Vagina (tissue), 2 donors: ENCODE measurements at regions not wholly inside any gene's neighbourhood (a gene's known extent, or its start where the extent isn't known, plus 50 kb on each side); places are given as distances from the start of the nearest gene placed in this dataset.
"Not testable (repeated sequence)": the region's sequence is repeated elsewhere in the genome, so short reads cannot be mapped to it uniquely, and the experiment has no call there.

Experiments
- DNase-seq, 2 donors: peaks; one replicate each; pipeline ENCODE4 v3.0.0-alpha.2; 2017; ENCODE audit errors: extremely low spot score in 2 of 2
- H3K27ac ChIP-seq: fragments of 200-600 bp; sonication (generic); one replicate; pipeline ENCODE4 v1.5.1; 2019
- H3K27me3 ChIP-seq: fragments of 200-600 bp; sonication (generic); one replicate; pipeline ENCODE4 v1.5.1; 2019
- H3K36me3 ChIP-seq, 2 donors: fragments of 200-600 bp; sonication (generic); one replicate each; pipeline ENCODE4 v1.5.1; 2017 to 2019
- H3K4me1 ChIP-seq: fragments of 200-600 bp; sonication (generic); one replicate; pipeline ENCODE4 v1.5.1; 2019
- H3K4me3 ChIP-seq, 2 donors: fragments of 200-600 bp; sonication (generic); 1 replicate in 1 of 2; 2 replicates in 1 of 2; pipeline ENCODE4 v1.5.1; 2016 to 2019
- H3K9me3 ChIP-seq: fragments of 200-600 bp; sonication (generic); one replicate; pipeline ENCODE4 v1.5.1; 2019
- CTCF ChIP-seq, 3 experiments: fragments of 450-650 bp in 2 of 3; fragments of 200-600 bp in 1 of 3; sonication (generic) in 1 of 3; IDR thresholded peaks; one replicate each; pipeline ENCODE4 v1.5.1; 2017 to 2019; ENCODE audit warnings: antibody characterized with exemption in 3 of 3, mild to moderate bottlenecking in 2 of 3, moderate library complexity in 2 of 3
- POLR2A ChIP-seq, 2 donors: fragments of 450-650 bp; IDR thresholded peaks; one replicate each; pipeline ENCODE4 v1.6.1; 2017; ENCODE audit warnings: antibody characterized with exemption in 2 of 2, mild to moderate bottlenecking in 2 of 2, moderate library complexity in 2 of 2
- POLR2AphosphoS5 ChIP-seq, 2 donors: sonication (generic); formaldehyde crosslinking; IDR thresholded peaks; one replicate each; pipeline ENCODE4 v1.9.0; 2017; ENCODE audit warnings: antibody characterized with exemption in 2 of 2, mild to moderate bottlenecking in 2 of 2, low read depth in 1 of 2; ENCODE audit not compliant: insufficient read depth in 1 of 2
- intact Hi-C: fragments of 100-400 bp; cut with DNase I; formaldehyde crosslinking; loops from one replicate; pipeline ENCODE4 v1.15.1; 2023

GRCh38 chr1:14347186-14347585, 251.3 kb upstream of the KAZN start:
- H3K36me3 ChIP-seq, result no peaks in the 10 kb centered on the region
- intact Hi-C loops, result no loop called here
- H3K9me3 ChIP-seq, result no peaks in the 10 kb centered on the region
- TF ChIP-seq CTCF (IDR thresholded peaks at IDR 0.05) (no peak), POLR2AphosphoS5 (IDR thresholded peaks at IDR 0.05; ENCODE audit: insufficient read depth in 1 of 2, low read depth in 1 of 2) (no peak), POLR2A (IDR thresholded peaks at IDR 0.05) (no peak)
- H3K27me3 ChIP-seq, result no peaks in the 10 kb centered on the region
- no peak overlapping the region for H3K27ac ChIP-seq
- H3K4me1 ChIP-seq, result no peaks in the 10 kb centered on the region
- DNase-seq, result no peak
- no peak overlapping the region for H3K4me3 ChIP-seq

- H3K4me1 ChIP-seq, result no peaks in the 10 kb centered on the region
- no peaks in the 10 kb centered on the region for H3K27me3 ChIP-seq
- no peaks in the 10 kb centered on the region for H3K36me3 ChIP-seq
- H3K4me3 ChIP-seq, result no peak overlapping the region
- no peak for TF ChIP-seq POLR2A (IDR thresholded peaks at IDR 0.05)
- TF ChIP-seq CTCF (IDR thresholded peaks at IDR 0.05), result no peak
- no peak for TF ChIP-seq POLR2AphosphoS5 (IDR thresholded peaks at IDR 0.05; ENCODE audit: insufficient read depth in 1 of 2, low read depth in 1 of 2)
- H3K27ac ChIP-seq, result no peak overlapping the region
- no peaks in the 10 kb centered on the region for H3K9me3 ChIP-seq
- no peak for DNase-seq
- intact Hi-C loops, result no loop called here
These were observed 250.7 kb upstream of the KAZN start for GRCh38 chr1:14347776-14348175.

GRCh38 chr1:14350197-14350596, 248.3 kb upstream of the KAZN start:
- intact Hi-C loops, result no loop called here
- no peak for DNase-seq
- Histone ChIP-seq H3K27ac (no peak overlapping the region), H3K4me3 (no peak overlapping the region), H3K27me3 (no peaks in the 10 kb centered on the region), H3K9me3 (no peaks in the 10 kb centered on the region), H3K4me1 (no peaks in the 10 kb centered on the region), H3K36me3 (no peaks in the 10 kb centered on the region)
- no peak for TF ChIP-seq POLR2A (IDR thresholded peaks at IDR 0.05)
- TF ChIP-seq POLR2AphosphoS5 (IDR thresholded peaks at IDR 0.05; ENCODE audit: insufficient read depth in 1 of 2, low read depth in 1 of 2), result no peak
- TF ChIP-seq CTCF (IDR thresholded peaks at IDR 0.05), result no peak

- no peaks in the 10 kb centered on the region for H3K27me3 ChIP-seq
- DNase-seq, result no peak
- no peaks in the 10 kb centered on the region for H3K36me3 ChIP-seq
- no peaks in the 10 kb centered on the region for H3K9me3 ChIP-seq
- H3K4me3 ChIP-seq, result no peak overlapping the region
- no peaks in the 10 kb centered on the region for H3K4me1 ChIP-seq
- H3K27ac ChIP-seq, result no peak overlapping the region
- intact Hi-C loops, result no loop called here
- TF ChIP-seq CTCF (IDR thresholded peaks at IDR 0.05) (no peak), POLR2AphosphoS5 (IDR thresholded peaks at IDR 0.05; ENCODE audit: insufficient read depth in 1 of 2, low read depth in 1 of 2) (no peak), POLR2A (IDR thresholded peaks at IDR 0.05) (no peak)
These were observed 245.6 kb upstream of the KAZN start for GRCh38 chr1:14352897-14353296.

GRCh38 chr1:14361005-14361404, 237.5 kb upstream of the KAZN start:
- H3K27ac ChIP-seq, intact Hi-C loops, H3K27me3 ChIP-seq, DNase-seq, H3K9me3 ChIP-seq, H3K4me3 ChIP-seq, H3K36me3 ChIP-seq: not testable (repeated sequence)
- H3K4me1 ChIP-seq, result peaks cover 20% of the 10 kb centered on the region

GRCh38 chr1:14362331-14362730, 236.2 kb upstream of the KAZN start:
- TF ChIP-seq POLR2AphosphoS5 (IDR thresholded peaks at IDR 0.05; ENCODE audit: insufficient read depth in 1 of 2, low read depth in 1 of 2) (no peak), POLR2A (IDR thresholded peaks at IDR 0.05) (no peak), CTCF (IDR thresholded peaks at IDR 0.05) (no peak)
- Histone ChIP-seq H3K27me3 (no peaks in the 10 kb centered on the region), H3K4me1 (peaks cover 30% of the 10 kb centered on the region), H3K27ac (peak overlapping the region; percentile 56), H3K9me3 (no peaks in the 10 kb centered on the region), H3K4me3 (no peak overlapping the region), H3K36me3 (no peaks in the 10 kb centered on the region)
- no peak for DNase-seq
- intact Hi-C loops, result no loop called here
